Epithelial cell of proximal tubule (primary cell): ENCODE measurements at regions not wholly inside any gene's neighbourhood (a gene's known extent, or its start where the extent isn't known, plus 50 kb on each side); places are given as distances from the start of the nearest gene placed in this dataset.

Experiments
- DNase-seq: peaks from one replicate; pipeline ENCODE4 v3.0.0-alpha.2; 2011; ENCODE audit warnings: low read depth
- H3K4me3 ChIP-seq: 2 replicates; pipeline ENCODE4 v1.5.1; 2011; ENCODE audit warnings: low read depth, mild to moderate bottlenecking, low read length
- TF ChIP-seq, protein P1 (sequence below): conservative IDR thresholded peaks from 2 replicates; pipeline ENCODE4 v1.5.1; 2012; ENCODE audit warnings: low read depth, mild to moderate bottlenecking, low read length

DNA sequence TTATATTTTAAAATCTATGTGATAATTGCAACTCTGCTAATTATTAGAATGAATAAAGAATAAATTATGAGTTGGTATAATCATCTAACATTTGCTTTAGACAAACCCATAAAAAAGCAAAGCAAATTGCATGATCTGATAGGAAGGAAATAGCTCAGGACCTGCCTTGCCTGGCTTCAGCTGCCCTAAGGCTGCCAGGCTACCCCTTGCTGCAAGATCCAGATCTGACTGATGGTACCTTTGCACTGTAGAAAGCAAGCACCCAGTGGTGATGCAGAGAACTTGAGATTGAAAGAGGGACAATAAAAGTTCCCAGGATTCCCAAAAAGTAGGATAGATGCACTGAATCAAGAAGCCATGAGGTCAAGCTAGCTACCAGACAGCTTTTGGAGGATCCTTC lies 100.9 kb upstream of the FSTL4 start:
- no peak overlapping the region for H3K4me3 ChIP-seq
- no peak for DNase-seq
- TF ChIP-seq, protein P1, sequence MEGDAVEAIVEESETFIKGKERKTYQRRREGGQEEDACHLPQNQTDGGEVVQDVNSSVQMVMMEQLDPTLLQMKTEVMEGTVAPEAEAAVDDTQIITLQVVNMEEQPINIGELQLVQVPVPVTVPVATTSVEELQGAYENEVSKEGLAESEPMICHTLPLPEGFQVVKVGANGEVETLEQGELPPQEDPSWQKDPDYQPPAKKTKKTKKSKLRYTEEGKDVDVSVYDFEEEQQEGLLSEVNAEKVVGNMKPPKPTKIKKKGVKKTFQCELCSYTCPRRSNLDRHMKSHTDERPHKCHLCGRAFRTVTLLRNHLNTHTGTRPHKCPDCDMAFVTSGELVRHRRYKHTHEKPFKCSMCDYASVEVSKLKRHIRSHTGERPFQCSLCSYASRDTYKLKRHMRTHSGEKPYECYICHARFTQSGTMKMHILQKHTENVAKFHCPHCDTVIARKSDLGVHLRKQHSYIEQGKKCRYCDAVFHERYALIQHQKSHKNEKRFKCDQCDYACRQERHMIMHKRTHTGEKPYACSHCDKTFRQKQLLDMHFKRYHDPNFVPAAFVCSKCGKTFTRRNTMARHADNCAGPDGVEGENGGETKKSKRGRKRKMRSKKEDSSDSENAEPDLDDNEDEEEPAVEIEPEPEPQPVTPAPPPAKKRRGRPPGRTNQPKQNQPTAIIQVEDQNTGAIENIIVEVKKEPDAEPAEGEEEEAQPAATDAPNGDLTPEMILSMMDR = no peak

DNA sequence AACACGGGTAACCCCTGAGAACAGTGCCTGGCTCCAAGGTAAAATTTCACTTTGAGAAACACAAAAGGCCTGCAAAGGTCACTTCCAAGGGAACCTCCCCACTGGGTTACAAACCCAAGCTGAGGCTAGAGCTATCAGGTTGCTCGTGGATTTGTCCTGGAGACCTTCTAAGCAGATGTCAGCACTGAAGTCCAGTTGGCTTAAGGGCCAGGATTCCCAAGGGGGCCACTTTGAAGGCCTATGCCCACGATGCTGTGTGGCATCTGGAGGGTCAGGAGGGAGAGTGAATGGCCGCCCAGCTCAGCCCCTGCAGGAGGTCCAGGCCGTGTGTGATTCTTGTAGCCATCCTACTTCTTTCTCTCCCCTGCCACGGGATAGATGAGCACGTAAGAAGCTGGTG lies 100.2 kb upstream of the FSTL4 start:
- TF ChIP-seq, protein P1 = no peak
- no peak for DNase-seq
- H3K4me3 ChIP-seq = no peak overlapping the region

DNA sequence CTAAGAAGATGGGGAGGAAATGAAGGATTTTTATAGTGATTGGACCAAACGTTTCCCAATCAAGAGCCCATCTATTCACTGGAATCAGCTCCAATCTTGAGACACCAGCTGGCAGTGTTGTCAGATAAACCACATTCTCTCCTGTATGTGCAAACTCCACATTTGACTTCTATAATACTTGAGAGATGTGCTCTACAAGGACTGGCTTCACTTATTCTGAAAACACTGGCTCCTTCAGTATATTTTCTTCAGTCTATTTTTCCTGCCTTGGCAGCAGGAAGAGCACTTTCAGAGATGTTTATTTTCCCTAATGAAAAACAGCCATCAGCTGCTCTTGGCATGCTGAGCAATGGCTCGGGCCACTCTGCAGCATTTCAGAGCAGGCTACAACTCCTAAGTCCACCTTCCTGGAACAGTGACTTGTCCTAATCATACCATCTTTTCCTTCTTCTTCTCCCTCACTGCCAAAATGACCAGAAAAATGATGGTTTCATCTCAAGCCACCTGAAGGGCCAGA lies 96.9 kb upstream of the FSTL4 start:
- H3K4me3 ChIP-seq = no peak overlapping the region
- no peak for DNase-seq
- TF ChIP-seq, protein P1 = no peak

DNA sequence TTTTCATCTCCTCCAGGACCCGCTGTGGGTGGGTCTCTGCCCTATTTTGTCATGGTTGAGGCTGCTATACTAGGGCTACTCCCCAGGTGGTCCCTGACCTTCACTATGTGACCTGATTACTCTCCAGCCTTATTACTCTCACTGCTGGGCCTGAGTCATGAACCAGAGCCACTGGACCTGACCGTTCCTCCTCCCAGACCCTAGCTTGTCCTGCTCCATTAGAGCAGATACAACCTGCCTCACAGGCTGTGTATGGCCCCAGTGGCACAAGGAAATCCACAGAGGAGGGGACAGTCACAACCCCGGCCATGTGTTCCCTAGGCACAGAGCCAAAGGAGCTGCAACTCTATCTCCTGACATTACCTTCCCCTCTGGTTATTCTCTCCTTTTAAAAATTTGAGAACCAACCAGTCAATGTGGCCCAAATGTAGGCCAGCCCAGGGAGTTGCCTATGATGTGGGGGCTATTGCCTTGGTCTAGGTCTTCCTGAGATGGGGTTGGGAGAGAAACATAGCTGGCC lies 96.0 kb upstream of the FSTL4 start:
- H3K4me3 ChIP-seq = no peak overlapping the region
- TF ChIP-seq, protein P1 = no peak
- peak; percentile 10 for DNase-seq

DNA sequence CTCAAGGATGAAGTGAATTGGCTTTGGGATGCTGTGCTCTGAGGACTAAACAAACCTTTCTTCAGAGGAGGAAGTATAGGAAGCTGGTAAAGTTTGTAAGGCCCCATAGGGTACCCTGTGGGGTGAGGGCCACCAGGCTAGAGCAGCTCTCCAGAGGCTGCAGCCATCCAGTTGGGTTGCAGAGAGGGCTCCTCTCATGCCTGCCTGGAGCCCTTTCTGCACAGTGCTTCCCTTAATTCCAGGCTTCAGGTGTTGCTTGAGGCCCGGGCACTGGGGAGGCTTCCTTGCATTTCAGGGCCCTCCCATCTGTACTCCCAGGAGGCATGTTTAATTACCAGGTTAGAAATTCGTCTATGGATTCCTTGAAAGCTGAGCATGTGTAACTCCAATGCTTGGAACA lies 95.3 kb upstream of the FSTL4 start:
- TF ChIP-seq, protein P1 = no peak
- no peak for DNase-seq
- H3K4me3 ChIP-seq = no peak overlapping the region

DNA sequence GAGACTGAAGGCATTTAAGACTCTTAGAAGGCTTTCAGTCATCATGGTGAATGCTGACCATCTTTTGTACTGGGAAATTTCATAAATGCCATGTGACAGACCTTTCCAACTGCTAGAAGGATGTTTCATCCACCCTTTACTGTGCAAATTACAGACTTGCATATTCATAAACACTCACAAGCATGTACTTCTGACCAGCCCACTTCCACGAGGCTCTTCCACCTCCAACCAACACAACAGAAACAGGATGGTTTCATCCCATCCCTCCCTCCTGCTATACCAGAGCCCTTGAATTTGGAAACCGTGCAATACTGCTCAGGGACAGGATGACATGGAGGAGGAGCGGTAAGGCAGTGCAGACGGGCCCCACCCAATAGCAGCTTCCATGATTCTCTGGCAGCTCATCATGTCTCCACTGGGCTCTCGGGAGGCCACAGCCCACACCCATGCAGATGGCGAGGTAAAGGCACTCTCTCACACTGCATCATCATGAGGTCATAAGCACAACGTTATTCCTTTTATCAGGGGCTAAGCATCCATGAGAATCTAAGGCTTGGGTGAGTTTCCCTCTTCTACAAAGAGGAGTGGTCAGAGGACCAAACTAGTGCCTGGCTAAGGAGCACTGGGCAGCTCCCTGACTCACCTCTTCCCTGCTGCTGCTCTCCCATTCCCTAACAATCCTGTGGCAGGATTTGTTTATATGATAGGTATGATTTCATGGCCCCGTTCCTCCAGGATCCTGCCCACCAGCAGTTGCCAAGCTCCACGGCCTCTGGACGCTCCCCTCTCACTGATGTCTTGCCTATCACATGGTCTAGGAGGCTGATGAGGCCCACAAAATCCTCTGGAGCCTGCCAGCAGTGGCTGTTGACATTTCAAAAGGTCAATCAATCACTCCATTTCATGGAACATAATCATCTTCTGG lies 94.4 kb upstream of the FSTL4 start:
- DNase-seq = no peak
- H3K4me3 ChIP-seq = no peak overlapping the region

More for the DNA sequence above, 94.4 kb upstream of the FSTL4 start:
- TF ChIP-seq, protein P1 = no peak
